Prostate gland (tissue), 2 donors: ENCODE measurements at regions not wholly inside any gene's neighbourhood (a gene's known extent, or its start where the extent isn't known, plus 50 kb on each side); places are given as distances from the start of the nearest gene placed in this dataset.

Experiments used
- DNase-seq: peaks from one replicate; pipeline ENCODE4 v3.0.0-alpha.2; 2019; ENCODE audit warnings: low spot score
- H3K27ac ChIP-seq, 2 donors: fragments of 200-600 bp; sonication (generic); 2 replicates each; pipeline ENCODE4 v1.5.1; 2017 to 2019
- H3K27me3 ChIP-seq: fragments of 200-600 bp; sonication (generic); replicated peaks from 2 replicates; pipeline ENCODE4 v1.5.1; 2019; ENCODE audit not compliant: insufficient read depth
- H3K36me3 ChIP-seq, 2 donors: fragments of 200-600 bp; sonication (generic); 1 replicate in 1 of 2; 2 replicates in 1 of 2; pipeline versions ENCODE4 v1.5.1 to v1.8.1; 2017 to 2019
- H3K4me1 ChIP-seq: fragments of 200-600 bp; sonication (generic); replicated peaks from 2 replicates; pipeline ENCODE4 v1.5.1; 2019
- H3K4me3 ChIP-seq, 2 donors: fragments of 200-600 bp; sonication (generic); 2 replicates each; pipeline ENCODE4 v1.5.1; 2017 to 2019
- H3K9me3 ChIP-seq: fragments of 200-600 bp; sonication (generic); 2 replicates; pipeline ENCODE4 v1.5.1; 2017
- POLR2A ChIP-seq: fragments of 450-650 bp; IDR thresholded peaks from one replicate; pipeline ENCODE4 v1.6.1; 2016; ENCODE audit warnings: antibody characterized with exemption, mild to moderate bottlenecking
- POLR2AphosphoS5 ChIP-seq: sonication (generic); formaldehyde crosslinking; IDR thresholded peaks from one replicate; pipeline ENCODE4 v1.6.1; 2017; ENCODE audit warnings: antibody characterized with exemption
- WGBS: methylation state at CpG from one replicate; pipeline ENCODE4 v1.1.5; 2018; 5-methylcytosine and 5-hydroxymethylcytosine counted together
- intact Hi-C: fragments of 100-400 bp; cut with DNase I; formaldehyde crosslinking; loops from one replicate; pipeline ENCODE4 v1.14.2; 2022
- TF ChIP-seq, protein P1 (sequence below), 4 experiments: fragments of 200-600 bp in 2 of 4; fragments of 450-650 bp in 2 of 4; sonication (generic) in 2 of 4; IDR thresholded peaks; 1 replicate in 3 of 4; 2 replicates in 1 of 4; pipeline ENCODE4 v1.5.1; 2016 to 2019; ENCODE audit warnings: antibody characterized with exemption in 4 of 4, mild to moderate bottlenecking in 2 of 4, moderate library complexity in 2 of 4

GRCh38 chr11:115042002-115042401 lies 363.7 kb downstream of the NXPE2 start:
- no peaks in the 10 kb centered on the region for H3K9me3 ChIP-seq
- TF ChIP-seq, protein P1, sequence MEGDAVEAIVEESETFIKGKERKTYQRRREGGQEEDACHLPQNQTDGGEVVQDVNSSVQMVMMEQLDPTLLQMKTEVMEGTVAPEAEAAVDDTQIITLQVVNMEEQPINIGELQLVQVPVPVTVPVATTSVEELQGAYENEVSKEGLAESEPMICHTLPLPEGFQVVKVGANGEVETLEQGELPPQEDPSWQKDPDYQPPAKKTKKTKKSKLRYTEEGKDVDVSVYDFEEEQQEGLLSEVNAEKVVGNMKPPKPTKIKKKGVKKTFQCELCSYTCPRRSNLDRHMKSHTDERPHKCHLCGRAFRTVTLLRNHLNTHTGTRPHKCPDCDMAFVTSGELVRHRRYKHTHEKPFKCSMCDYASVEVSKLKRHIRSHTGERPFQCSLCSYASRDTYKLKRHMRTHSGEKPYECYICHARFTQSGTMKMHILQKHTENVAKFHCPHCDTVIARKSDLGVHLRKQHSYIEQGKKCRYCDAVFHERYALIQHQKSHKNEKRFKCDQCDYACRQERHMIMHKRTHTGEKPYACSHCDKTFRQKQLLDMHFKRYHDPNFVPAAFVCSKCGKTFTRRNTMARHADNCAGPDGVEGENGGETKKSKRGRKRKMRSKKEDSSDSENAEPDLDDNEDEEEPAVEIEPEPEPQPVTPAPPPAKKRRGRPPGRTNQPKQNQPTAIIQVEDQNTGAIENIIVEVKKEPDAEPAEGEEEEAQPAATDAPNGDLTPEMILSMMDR (IDR thresholded peaks at IDR 0.05), result no peak
- TF ChIP-seq POLR2AphosphoS5, result no peak
- TF ChIP-seq POLR2A, result no peak
- H3K27me3 ChIP-seq, result no peaks in the 10 kb centered on the region
- intact Hi-C loops, result no loop called here
- DNase-seq, result no peak
- H3K36me3 ChIP-seq, result no peaks in the 10 kb centered on the region
- WGBS, result 73% methylated on average over 3 of the region's 3 CpGs
- no peak overlapping the region for H3K4me3 ChIP-seq
- H3K4me1 ChIP-seq, result no peaks in the 10 kb centered on the region
- H3K27ac ChIP-seq, result no peak overlapping the region

DNA sequence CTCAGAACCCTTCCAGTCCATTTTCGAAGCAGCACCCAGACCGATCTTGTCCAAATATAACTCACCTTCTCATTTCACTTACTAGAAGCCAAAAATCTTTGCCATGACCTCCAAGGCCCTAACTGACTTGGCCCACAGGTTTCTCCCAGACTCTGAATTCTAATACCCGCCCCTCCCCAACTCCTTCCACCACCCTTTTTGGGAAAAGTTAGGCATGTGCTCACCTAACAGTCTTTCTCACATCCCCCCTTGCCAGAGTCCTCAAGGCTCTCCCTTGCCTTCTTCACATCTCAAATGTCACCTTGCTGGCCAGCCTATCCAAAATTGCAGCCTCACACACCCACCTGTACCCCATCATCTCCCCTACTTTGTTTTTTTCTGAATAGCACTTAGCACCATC lies 369.3 kb downstream of the NXPE2 start:
- Histone ChIP-seq H3K27me3 (peaks cover 4% of the 10 kb centered on the region), H3K36me3 (no peaks in the 10 kb centered on the region), H3K9me3 (no peaks in the 10 kb centered on the region), H3K4me3 (no peak overlapping the region), H3K4me1 (no peaks in the 10 kb centered on the region), H3K27ac (no peak overlapping the region)
- intact Hi-C loops, result no loop called here
- WGBS, result 98% methylated on average over 3 of the region's 3 CpGs
- no peak for DNase-seq
- TF ChIP-seq POLR2A, result no peak
- no peak for TF ChIP-seq POLR2AphosphoS5
- TF ChIP-seq, protein P1 (IDR thresholded peaks at IDR 0.05), result no peak

GRCh38 chr11:115049796-115050195 lies 371.5 kb downstream of the NXPE2 start:
- H3K4me1 ChIP-seq, result no peaks in the 10 kb centered on the region
- intact Hi-C loops, result no loop called here
- 53% methylated on average over 11 of the region's 11 CpGs for WGBS

GRCh38 chr11:115050756-115051155 lies 372.4 kb downstream of the NXPE2 start:
- WGBS, result 50% methylated on average over 6 of the region's 6 CpGs
- Histone ChIP-seq H3K36me3 (no peaks in the 10 kb centered on the region), H3K4me1 (no peaks in the 10 kb centered on the region), H3K9me3 (no peaks in the 10 kb centered on the region), H3K27ac (no peak overlapping the region), H3K27me3 (peaks cover 4% of the 10 kb centered on the region), H3K4me3 (no peak overlapping the region)
- no peak for DNase-seq
- intact Hi-C loops, result no loop called here
- no peak for TF ChIP-seq POLR2AphosphoS5
- TF ChIP-seq POLR2A, result no peak
- TF ChIP-seq, protein P1 (IDR thresholded peaks at IDR 0.05), result no peak

More at GRCh38 chr11:115049796-115050195, 371.5 kb downstream of the NXPE2 start:
- Histone ChIP-seq H3K27me3 (peaks cover 4% of the 10 kb centered on the region), H3K36me3 (no peaks in the 10 kb centered on the region), H3K27ac (no peak overlapping the region), H3K4me3 (no peak overlapping the region), H3K9me3 (no peaks in the 10 kb centered on the region)
- no peak for TF ChIP-seq POLR2A
- TF ChIP-seq, protein P1 (IDR thresholded peaks at IDR 0.05), result no peak
- no peak for TF ChIP-seq POLR2AphosphoS5
- no peak for DNase-seq

DNA sequence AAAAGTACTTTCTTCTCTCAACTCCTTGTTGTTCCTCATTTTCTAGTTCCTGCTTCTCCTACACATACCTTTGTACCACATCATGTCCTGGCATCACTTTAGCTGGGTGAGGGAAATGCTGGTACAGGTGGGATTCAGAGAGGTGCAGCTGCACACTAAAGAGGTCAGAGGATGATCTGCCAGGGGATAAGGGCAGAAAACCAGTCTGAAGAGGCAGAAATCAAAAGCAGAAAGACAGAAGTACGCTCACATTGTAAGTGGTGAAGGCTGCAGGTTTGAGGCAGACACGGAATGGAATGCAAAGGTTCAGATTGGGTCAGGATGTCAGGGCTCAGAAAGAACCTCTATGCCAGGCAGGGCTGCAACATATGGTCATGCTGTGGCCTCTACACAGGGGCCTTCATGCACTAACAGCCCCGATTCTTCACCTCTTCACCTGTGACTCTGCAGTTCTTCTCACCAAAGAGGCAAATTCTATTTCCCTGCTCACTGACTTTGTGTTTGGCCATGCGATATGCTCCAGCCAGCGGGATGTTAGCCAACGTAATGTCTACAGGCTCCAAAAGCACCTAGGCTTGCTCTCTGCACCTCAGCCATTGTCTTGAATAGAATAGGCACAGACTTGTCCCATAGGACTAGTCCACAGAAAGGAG lies 373.7 kb downstream of the NXPE2 start:
- Histone ChIP-seq H3K36me3 (no peaks in the 10 kb centered on the region), H3K27ac (no peak overlapping the region), H3K4me1 (no peaks in the 10 kb centered on the region), H3K4me3 (no peak overlapping the region), H3K27me3 (peaks cover 4% of the 10 kb centered on the region), H3K9me3 (no peaks in the 10 kb centered on the region)
- intact Hi-C loops, result no loop called here
- TF ChIP-seq, protein P1 (IDR thresholded peaks at IDR 0.05), result no peak
- no peak for TF ChIP-seq POLR2AphosphoS5
- no peak for TF ChIP-seq POLR2A
- WGBS, result 83% methylated on average over 6 of the region's 6 CpGs
- no peak for DNase-seq
